ENCODE measurements at regions not wholly inside any gene's neighbourhood (a gene's known extent, or its start where the extent isn't known, plus 50 kb on each side); places are given as distances from the start of the nearest gene placed in this dataset.
A peak's percentile ranks its signal among the peaks of the same experiment; 100 is the strongest.

DNA sequence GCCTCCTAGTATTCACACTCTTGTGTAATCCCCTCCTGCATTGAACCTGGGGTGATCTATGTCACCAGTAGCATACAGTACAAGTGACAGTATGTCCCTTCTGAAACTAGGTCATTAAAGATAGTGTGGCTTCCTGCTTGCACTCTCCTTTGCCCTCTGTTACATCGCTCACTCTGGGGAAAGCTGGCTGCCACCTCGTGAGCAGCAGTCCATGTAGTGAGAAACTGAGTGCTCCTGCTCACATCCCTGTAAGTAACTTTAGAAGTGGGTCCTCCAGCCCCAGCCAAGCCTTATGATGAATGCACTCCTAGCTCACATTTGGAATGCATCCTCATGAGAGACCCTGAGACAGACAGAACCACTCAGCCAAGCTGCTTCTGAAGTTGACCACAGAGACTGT is 89.8 kb upstream of the TNIP3 start:
- peak; percentile 27 for ATAC-seq (ENCODE audit: low FRiP score)
- Histone ChIP-seq H3K4me1 (ENCODE audit: control insufficient read depth in 1 of 2, insufficient read depth in 2 of 2, low read length in 2 of 2) (no peaks in the 10 kb centered on the region), H3K27me3 (ENCODE audit: control insufficient read depth in 1 of 2, insufficient read depth in 2 of 2, low read length in 1 of 2) (no peaks in the 10 kb centered on the region), H3K36me3 (ENCODE audit: control insufficient read depth in 1 of 2, insufficient read depth in 2 of 2, low read length in 1 of 2) (no peaks in the 10 kb centered on the region), H3K9me3 (ENCODE audit: control insufficient read depth, low read length) (no peaks in the 10 kb centered on the region), H3K4me3 (ENCODE audit: low read length in 2 of 2) (no peak overlapping the region), H3K27ac (ENCODE audit: low read depth in 1 of 2, low read length in 2 of 2) (no peak overlapping the region)
- 76 to 83% methylated on average over 2 of the region's 2 CpGs for WGBS, 2 donors
- intact Hi-C loops (cut with DNase I): loop anchor here in 1 of 2 donors (5.0 to 10.0 kb wide), 2 partner anchors 1099 to 1182 kb away; no protein-coding TSS in a partner anchor
- DNase-seq: no peak

GRCh38 chr4:121252224-121252806 is 88.2 kb upstream of the TNIP3 start:
- 13 to 19% methylated on average over 3 of the region's 3 CpGs for WGBS, 2 donors

GRCh38 chr4:121248747-121249146 is 84.6 kb upstream of the TNIP3 start:
- no peak overlapping the region for H3K4me3 ChIP-seq (ENCODE audit: low read length in 2 of 2)
- H3K9me3 ChIP-seq (ENCODE audit: control insufficient read depth, low read length): no peaks in the 10 kb centered on the region
- H3K27me3 ChIP-seq (ENCODE audit: control insufficient read depth in 1 of 2, insufficient read depth in 2 of 2, low read length in 1 of 2): no peaks in the 10 kb centered on the region
- no peak for DNase-seq
- intact Hi-C loops (cut with DNase I): no loop called here
- no peak overlapping the region for H3K27ac ChIP-seq (ENCODE audit: low read depth in 1 of 2, low read length in 2 of 2)
- H3K36me3 ChIP-seq (ENCODE audit: control insufficient read depth in 1 of 2, insufficient read depth in 2 of 2, low read length in 1 of 2): no peaks in the 10 kb centered on the region
- H3K4me1 ChIP-seq (ENCODE audit: control insufficient read depth in 1 of 2, insufficient read depth in 2 of 2, low read length in 2 of 2): no peaks in the 10 kb centered on the region
- WGBS, 2 donors: 78 to 89% methylated on average over 2 of the region's 2 CpGs
- ATAC-seq (ENCODE audit: low FRiP score): no peak

More at GRCh38 chr4:121252224-121252806, 88.2 kb upstream of the TNIP3 start:
- H3K9me3 ChIP-seq (ENCODE audit: control insufficient read depth, low read length): no peaks in the 10 kb centered on the region
- H3K27ac ChIP-seq (ENCODE audit: low read depth in 1 of 2, low read length in 2 of 2): no peak overlapping the region
- DNase-seq (peak; percentile 67 to 76), ATAC-seq (ENCODE audit: low FRiP score) (peak; percentile 76)
- intact Hi-C loops (cut with DNase I): loop anchor here in 1 of 2 donors (5.0 to 10.0 kb wide), 2 partner anchors 1098 to 1180 kb away; no protein-coding TSS in a partner anchor
- no peaks in the 10 kb centered on the region for H3K27me3 ChIP-seq (ENCODE audit: control insufficient read depth in 1 of 2, insufficient read depth in 2 of 2, low read length in 1 of 2)
- H3K4me3 ChIP-seq (ENCODE audit: low read length in 2 of 2): no peak overlapping the region
- H3K36me3 ChIP-seq (ENCODE audit: control insufficient read depth in 1 of 2, insufficient read depth in 2 of 2, low read length in 1 of 2): no peaks in the 10 kb centered on the region
- no peaks in the 10 kb centered on the region for H3K4me1 ChIP-seq (ENCODE audit: control insufficient read depth in 1 of 2, insufficient read depth in 2 of 2, low read length in 2 of 2)

DNA sequence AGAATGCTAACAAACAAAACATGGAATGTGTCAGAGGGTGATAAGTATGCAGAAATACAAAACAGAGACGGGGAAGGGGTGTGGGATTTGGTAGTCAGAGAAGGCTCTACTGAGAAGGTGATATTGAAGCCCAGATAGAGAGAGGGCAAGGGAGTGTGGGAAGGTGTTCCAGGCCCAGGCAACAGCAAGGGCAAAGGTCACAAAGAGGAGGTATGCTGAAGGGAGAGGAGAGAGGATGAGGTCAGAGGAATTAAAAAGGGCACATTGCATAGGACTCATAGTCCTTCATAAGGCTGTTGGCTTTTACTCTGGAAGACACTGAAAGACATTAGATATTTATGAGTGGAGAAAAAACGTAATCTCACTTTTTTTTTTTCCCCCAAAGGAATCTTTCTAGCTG is 82.6 kb upstream of the TNIP3 start:
- H3K27me3 ChIP-seq (ENCODE audit: control insufficient read depth in 1 of 2, insufficient read depth in 2 of 2, low read length in 1 of 2): no peaks in the 10 kb centered on the region
- 58 to 60% methylated on average over 2 of the region's 2 CpGs for WGBS, 2 donors
- no peak overlapping the region for H3K27ac ChIP-seq (ENCODE audit: low read depth in 1 of 2, low read length in 2 of 2)
- DNase-seq: no peak
- intact Hi-C loops (cut with DNase I): no loop called here
- no peak overlapping the region for H3K4me3 ChIP-seq (ENCODE audit: low read length in 2 of 2)
- no peaks in the 10 kb centered on the region for H3K4me1 ChIP-seq (ENCODE audit: control insufficient read depth in 1 of 2, insufficient read depth in 2 of 2, low read length in 2 of 2)
- no peak for ATAC-seq (ENCODE audit: low FRiP score)
- no peaks in the 10 kb centered on the region for H3K36me3 ChIP-seq (ENCODE audit: control insufficient read depth in 1 of 2, insufficient read depth in 2 of 2, low read length in 1 of 2)
- H3K9me3 ChIP-seq (ENCODE audit: control insufficient read depth, low read length): no peaks in the 10 kb centered on the region

- DNase-seq (no peak), ATAC-seq (ENCODE audit: low FRiP score) (no peak)
- no peaks in the 10 kb centered on the region for H3K27me3 ChIP-seq (ENCODE audit: control insufficient read depth in 1 of 2, insufficient read depth in 2 of 2, low read length in 1 of 2)
- H3K36me3 ChIP-seq (ENCODE audit: control insufficient read depth in 1 of 2, insufficient read depth in 2 of 2, low read length in 1 of 2): no peaks in the 10 kb centered on the region
- H3K9me3 ChIP-seq (ENCODE audit: control insufficient read depth, low read length): peaks cover 2% of the 10 kb centered on the region
- intact Hi-C loops (cut with DNase I): no loop called here
- H3K4me3 ChIP-seq (ENCODE audit: low read length in 2 of 2): no peak overlapping the region
- H3K27ac ChIP-seq (ENCODE audit: low read depth in 1 of 2, low read length in 2 of 2): no peak overlapping the region
- no peaks in the 10 kb centered on the region for H3K4me1 ChIP-seq (ENCODE audit: control insufficient read depth in 1 of 2, insufficient read depth in 2 of 2, low read length in 2 of 2)
- WGBS, 2 donors: 79 to 80% methylated on average over 7 of the region's 7 CpGs
Observed at GRCh38 chr4:121243485-121243884, 79.4 kb upstream of the TNIP3 start.

- WGBS, 2 donors: 60 to 75% methylated on average over 1 of the region's 1 CpG
- ATAC-seq (ENCODE audit: low FRiP score): no peak
- H3K4me3 ChIP-seq (ENCODE audit: low read length in 2 of 2): no peak overlapping the region
- no peak overlapping the region for H3K27ac ChIP-seq (ENCODE audit: low read depth in 1 of 2, low read length in 2 of 2)
- no peaks in the 10 kb centered on the region for H3K4me1 ChIP-seq (ENCODE audit: control insufficient read depth in 1 of 2, insufficient read depth in 2 of 2, low read length in 2 of 2)
- intact Hi-C loops (cut with DNase I): no loop called here
- DNase-seq: no peak
- peaks cover 2% of the 10 kb centered on the region for H3K9me3 ChIP-seq (ENCODE audit: control insufficient read depth, low read length)
- no peaks in the 10 kb centered on the region for H3K36me3 ChIP-seq (ENCODE audit: control insufficient read depth in 1 of 2, insufficient read depth in 2 of 2, low read length in 1 of 2)
- H3K27me3 ChIP-seq (ENCODE audit: control insufficient read depth in 1 of 2, insufficient read depth in 2 of 2, low read length in 1 of 2): no peaks in the 10 kb centered on the region
Observed at GRCh38 chr4:121242188-121242750, 78.1 kb upstream of the TNIP3 start.

- H3K27me3 ChIP-seq (ENCODE audit: control insufficient read depth in 1 of 2, insufficient read depth in 2 of 2, low read length in 1 of 2): no peaks in the 10 kb centered on the region
- no peak overlapping the region for H3K4me3 ChIP-seq (ENCODE audit: low read length in 2 of 2)
- DNase-seq: no peak
- no peak for ATAC-seq (ENCODE audit: low FRiP score)
- intact Hi-C loops (cut with DNase I): no loop called here
- H3K36me3 ChIP-seq (ENCODE audit: control insufficient read depth in 1 of 2, insufficient read depth in 2 of 2, low read length in 1 of 2): no peaks in the 10 kb centered on the region
- no peaks in the 10 kb centered on the region for H3K4me1 ChIP-seq (ENCODE audit: control insufficient read depth in 1 of 2, insufficient read depth in 2 of 2, low read length in 2 of 2)
- WGBS, 2 donors: 47 to 54% methylated on average over 2 of the region's 2 CpGs
- H3K27ac ChIP-seq (ENCODE audit: low read depth in 1 of 2, low read length in 2 of 2): no peak overlapping the region
- peaks cover 2% of the 10 kb centered on the region for H3K9me3 ChIP-seq (ENCODE audit: control insufficient read depth, low read length)
Observed at GRCh38 chr4:121239951-121240350, 75.8 kb upstream of the TNIP3 start.

GRCh38 chr4:121238461-121238860 is 74.3 kb upstream of the TNIP3 start:
- Histone ChIP-seq H3K27me3 (ENCODE audit: control insufficient read depth in 1 of 2, insufficient read depth in 2 of 2, low read length in 1 of 2) (peaks cover 0 to 2% of the 10 kb centered on the region in 2 donors), H3K9me3 (ENCODE audit: control insufficient read depth, low read length) (peaks cover 2% of the 10 kb centered on the region), H3K4me1 (ENCODE audit: control insufficient read depth in 1 of 2, insufficient read depth in 2 of 2, low read length in 2 of 2) (no peaks in the 10 kb centered on the region), H3K36me3 (ENCODE audit: control insufficient read depth in 1 of 2, insufficient read depth in 2 of 2, low read length in 1 of 2) (no peaks in the 10 kb centered on the region), H3K27ac (ENCODE audit: low read depth in 1 of 2, low read length in 2 of 2) (no peak overlapping the region), H3K4me3 (ENCODE audit: low read length in 2 of 2) (no peak overlapping the region)
- WGBS, 2 donors: 92 to 95% methylated on average over 26 of the region's 26 CpGs
- no peak for DNase-seq
- ATAC-seq (ENCODE audit: low FRiP score): no peak
- intact Hi-C loops (cut with DNase I): no loop called here

- Histone ChIP-seq H3K9me3 (ENCODE audit: control insufficient read depth, low read length) (peaks cover 2% of the 10 kb centered on the region), H3K36me3 (ENCODE audit: control insufficient read depth in 1 of 2, insufficient read depth in 2 of 2, low read length in 1 of 2) (no peaks in the 10 kb centered on the region), H3K4me1 (ENCODE audit: control insufficient read depth in 1 of 2, insufficient read depth in 2 of 2, low read length in 2 of 2) (no peaks in the 10 kb centered on the region), H3K27me3 (ENCODE audit: control insufficient read depth in 1 of 2, insufficient read depth in 2 of 2, low read length in 1 of 2) (peaks cover 0 to 2% of the 10 kb centered on the region in 2 donors), H3K27ac (ENCODE audit: low read depth in 1 of 2, low read length in 2 of 2) (no peak overlapping the region), H3K4me3 (ENCODE audit: low read length in 2 of 2) (no peak overlapping the region)
- DNase-seq (no peak), ATAC-seq (ENCODE audit: low FRiP score) (no peak)
- WGBS, 2 donors: 16 to 42% methylated on average over 2 of the region's 2 CpGs
- intact Hi-C loops (cut with DNase I): no loop called here
Observed at GRCh38 chr4:121237069-121237399, 72.9 kb upstream of the TNIP3 start.
